ENCODE measurements at regions not wholly inside any gene's neighbourhood (a gene's known extent, or its start where the extent isn't known, plus 50 kb on each side); places are given as distances from the start of the nearest gene placed in this dataset.

DNA sequence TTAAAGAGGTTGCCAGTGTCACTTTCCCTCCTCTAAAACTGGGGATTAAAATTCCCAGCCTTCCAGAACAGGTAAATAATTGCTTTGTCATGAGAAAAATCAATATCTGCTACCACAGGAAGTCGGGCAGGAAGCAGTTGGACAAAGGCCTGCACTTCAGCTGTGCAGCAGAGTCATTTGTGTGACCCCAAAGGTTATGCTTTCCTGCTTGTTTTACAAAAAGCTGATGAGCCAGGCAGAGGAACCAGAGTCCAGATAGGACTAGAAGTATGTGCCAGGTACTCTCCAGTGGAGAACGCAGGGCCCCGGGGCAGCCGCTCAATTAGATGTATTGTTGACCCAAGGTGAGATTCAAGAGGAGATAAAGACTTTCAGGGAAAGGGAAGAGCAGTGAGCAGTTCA is 117.1 kb upstream of the FRMD6 start (continued):
- TF ChIP-seq, protein P1, sequence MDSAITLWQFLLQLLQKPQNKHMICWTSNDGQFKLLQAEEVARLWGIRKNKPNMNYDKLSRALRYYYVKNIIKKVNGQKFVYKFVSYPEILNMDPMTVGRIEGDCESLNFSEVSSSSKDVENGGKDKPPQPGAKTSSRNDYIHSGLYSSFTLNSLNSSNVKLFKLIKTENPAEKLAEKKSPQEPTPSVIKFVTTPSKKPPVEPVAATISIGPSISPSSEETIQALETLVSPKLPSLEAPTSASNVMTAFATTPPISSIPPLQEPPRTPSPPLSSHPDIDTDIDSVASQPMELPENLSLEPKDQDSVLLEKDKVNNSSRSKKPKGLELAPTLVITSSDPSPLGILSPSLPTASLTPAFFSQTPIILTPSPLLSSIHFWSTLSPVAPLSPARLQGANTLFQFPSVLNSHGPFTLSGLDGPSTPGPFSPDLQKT (CRISPR knock-in tag; IDR thresholded peaks at IDR 0.05; ENCODE audit: borderline replicate concordance): no peak
- TF ChIP-seq ZNF713 (CRISPR knock-in tag; IDR thresholded peaks at IDR 0.05) (no peak), HDAC1 (CRISPR knock-in tag; IDR thresholded peaks at IDR 0.05) (peak; percentile 71), TEAD3 (CRISPR knock-in tag; optimal IDR thresholded peaks at IDR 0.05; ENCODE audit: borderline replicate concordance) (peak; percentile 93), ZNF331 (CRISPR knock-in tag; IDR thresholded peaks at IDR 0.05) (peak; percentile 93), ZNF3 (CRISPR knock-in tag; IDR thresholded peaks at IDR 0.05) (no peak), ISX (CRISPR knock-in tag; conservative IDR thresholded peaks at IDR 0.05) (no peak), BHLHE40 (IDR thresholded peaks at IDR 0.05; ENCODE audit: low read length) (no peak), ZBTB7B (CRISPR knock-in tag; IDR thresholded peaks at IDR 0.05) (peak; percentile 64; the same call in 1 of the 2 replicates), ELF3 (CRISPR knock-in tag; IDR thresholded peaks at IDR 0.05) (peak; percentile 93), TCF12 (IDR thresholded peaks at IDR 0.05) (no peak), TCF12 (CRISPR knock-in tag; IDR thresholded peaks at IDR 0.05) (peak; percentile 60; the same call in 1 of the 2 replicates), HDAC2 (CRISPR knock-in tag; IDR thresholded peaks at IDR 0.05) (peak; percentile 82), TGIF2 (CRISPR knock-in tag; IDR thresholded peaks at IDR 0.05) (no peak), ZNF260 (CRISPR knock-in tag; IDR thresholded peaks at IDR 0.05; ENCODE audit: borderline replicate concordance, low read depth) (no peak), SIX1 (CRISPR knock-in tag; IDR thresholded peaks at IDR 0.05; ENCODE audit: borderline replicate concordance) (peak; percentile 62; the same call in 1 of the 2 replicates), ZMYM4 (CRISPR knock-in tag; IDR thresholded peaks at IDR 0.05) (peak; percentile 86), FOXC1 (CRISPR knock-in tag; IDR thresholded peaks at IDR 0.05; ENCODE audit: borderline replicate concordance) (no peak), ZNF501 (CRISPR knock-in tag; IDR thresholded peaks at IDR 0.05) (0 out of 2 replicates have a peak, but pooled peaks have one; percentile 38)
- TF ChIP-seq, protein P2, sequence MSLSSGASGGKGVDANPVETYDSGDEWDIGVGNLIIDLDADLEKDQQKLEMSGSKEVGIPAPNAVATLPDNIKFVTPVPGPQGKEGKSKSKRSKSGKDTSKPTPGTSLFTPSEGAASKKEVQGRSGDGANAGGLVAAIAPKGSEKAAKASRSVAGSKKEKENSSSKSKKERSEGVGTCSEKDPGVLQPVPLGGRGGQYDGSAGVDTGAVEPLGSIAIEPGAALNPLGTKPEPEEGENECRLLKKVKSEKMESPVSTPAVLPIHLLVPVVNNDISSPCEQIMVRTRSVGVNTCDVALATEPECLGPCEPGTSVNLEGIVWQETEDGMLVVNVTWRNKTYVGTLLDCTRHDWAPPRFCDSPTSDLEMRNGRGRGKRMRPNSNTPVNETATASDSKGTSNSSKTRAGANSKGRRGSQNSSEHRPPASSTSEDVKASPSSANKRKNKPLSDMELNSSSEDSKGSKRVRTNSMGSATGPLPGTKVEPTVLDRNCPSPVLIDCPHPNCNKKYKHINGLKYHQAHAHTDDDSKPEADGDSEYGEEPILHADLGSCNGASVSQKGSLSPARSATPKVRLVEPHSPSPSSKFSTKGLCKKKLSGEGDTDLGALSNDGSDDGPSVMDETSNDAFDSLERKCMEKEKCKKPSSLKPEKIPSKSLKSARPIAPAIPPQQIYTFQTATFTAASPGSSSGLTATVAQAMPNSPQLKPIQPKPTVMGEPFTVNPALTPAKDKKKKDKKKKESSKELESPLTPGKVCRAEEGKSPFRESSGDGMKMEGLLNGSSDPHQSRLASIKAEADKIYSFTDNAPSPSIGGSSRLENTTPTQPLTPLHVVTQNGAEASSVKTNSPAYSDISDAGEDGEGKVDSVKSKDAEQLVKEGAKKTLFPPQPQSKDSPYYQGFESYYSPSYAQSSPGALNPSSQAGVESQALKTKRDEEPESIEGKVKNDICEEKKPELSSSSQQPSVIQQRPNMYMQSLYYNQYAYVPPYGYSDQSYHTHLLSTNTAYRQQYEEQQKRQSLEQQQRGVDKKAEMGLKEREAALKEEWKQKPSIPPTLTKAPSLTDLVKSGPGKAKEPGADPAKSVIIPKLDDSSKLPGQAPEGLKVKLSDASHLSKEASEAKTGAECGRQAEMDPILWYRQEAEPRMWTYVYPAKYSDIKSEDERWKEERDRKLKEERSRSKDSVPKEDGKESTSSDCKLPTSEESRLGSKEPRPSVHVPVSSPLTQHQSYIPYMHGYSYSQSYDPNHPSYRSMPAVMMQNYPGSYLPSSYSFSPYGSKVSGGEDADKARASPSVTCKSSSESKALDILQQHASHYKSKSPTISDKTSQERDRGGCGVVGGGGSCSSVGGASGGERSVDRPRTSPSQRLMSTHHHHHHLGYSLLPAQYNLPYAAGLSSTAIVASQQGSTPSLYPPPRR (CRISPR knock-in tag; IDR thresholded peaks at IDR 0.05; ENCODE audit: borderline replicate concordance): peak; percentile 91
- TF ChIP-seq, protein P3, sequence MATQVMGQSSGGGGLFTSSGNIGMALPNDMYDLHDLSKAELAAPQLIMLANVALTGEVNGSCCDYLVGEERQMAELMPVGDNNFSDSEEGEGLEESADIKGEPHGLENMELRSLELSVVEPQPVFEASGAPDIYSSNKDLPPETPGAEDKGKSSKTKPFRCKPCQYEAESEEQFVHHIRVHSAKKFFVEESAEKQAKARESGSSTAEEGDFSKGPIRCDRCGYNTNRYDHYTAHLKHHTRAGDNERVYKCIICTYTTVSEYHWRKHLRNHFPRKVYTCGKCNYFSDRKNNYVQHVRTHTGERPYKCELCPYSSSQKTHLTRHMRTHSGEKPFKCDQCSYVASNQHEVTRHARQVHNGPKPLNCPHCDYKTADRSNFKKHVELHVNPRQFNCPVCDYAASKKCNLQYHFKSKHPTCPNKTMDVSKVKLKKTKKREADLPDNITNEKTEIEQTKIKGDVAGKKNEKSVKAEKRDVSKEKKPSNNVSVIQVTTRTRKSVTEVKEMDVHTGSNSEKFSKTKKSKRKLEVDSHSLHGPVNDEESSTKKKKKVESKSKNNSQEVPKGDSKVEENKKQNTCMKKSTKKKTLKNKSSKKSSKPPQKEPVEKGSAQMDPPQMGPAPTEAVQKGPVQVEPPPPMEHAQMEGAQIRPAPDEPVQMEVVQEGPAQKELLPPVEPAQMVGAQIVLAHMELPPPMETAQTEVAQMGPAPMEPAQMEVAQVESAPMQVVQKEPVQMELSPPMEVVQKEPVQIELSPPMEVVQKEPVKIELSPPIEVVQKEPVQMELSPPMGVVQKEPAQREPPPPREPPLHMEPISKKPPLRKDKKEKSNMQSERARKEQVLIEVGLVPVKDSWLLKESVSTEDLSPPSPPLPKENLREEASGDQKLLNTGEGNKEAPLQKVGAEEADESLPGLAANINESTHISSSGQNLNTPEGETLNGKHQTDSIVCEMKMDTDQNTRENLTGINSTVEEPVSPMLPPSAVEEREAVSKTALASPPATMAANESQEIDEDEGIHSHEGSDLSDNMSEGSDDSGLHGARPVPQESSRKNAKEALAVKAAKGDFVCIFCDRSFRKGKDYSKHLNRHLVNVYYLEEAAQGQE (IDR thresholded peaks at IDR 0.05; ENCODE audit: borderline replicate concordance in 1 of 2, low read depth in 1 of 2, low read length in 2 of 2): peak in 1 of 2 experiments; percentile 66; a peak in 1 of 4 replicates
- TF ChIP-seq, protein P4, sequence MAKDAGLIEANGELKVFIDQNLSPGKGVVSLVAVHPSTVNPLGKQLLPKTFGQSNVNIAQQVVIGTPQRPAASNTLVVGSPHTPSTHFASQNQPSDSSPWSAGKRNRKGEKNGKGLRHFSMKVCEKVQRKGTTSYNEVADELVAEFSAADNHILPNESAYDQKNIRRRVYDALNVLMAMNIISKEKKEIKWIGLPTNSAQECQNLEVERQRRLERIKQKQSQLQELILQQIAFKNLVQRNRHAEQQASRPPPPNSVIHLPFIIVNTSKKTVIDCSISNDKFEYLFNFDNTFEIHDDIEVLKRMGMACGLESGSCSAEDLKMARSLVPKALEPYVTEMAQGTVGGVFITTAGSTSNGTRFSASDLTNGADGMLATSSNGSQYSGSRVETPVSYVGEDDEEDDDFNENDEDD (CRISPR knock-in tag; IDR thresholded peaks at IDR 0.05; ENCODE audit: borderline replicate concordance): no peak

All from HepG2 (cell line).